H9 (cell line): ENCODE measurements at regions not wholly inside any gene's neighbourhood (a gene's known extent, or its start where the extent isn't known, plus 50 kb on each side); places are given as distances from the start of the nearest gene placed in this dataset.
"Not testable (repeated sequence)": the region's sequence is repeated elsewhere in the genome, so short reads cannot be mapped to it uniquely, and the experiment has no call there.

Experiments
- DNase-seq: peaks from one replicate; pipeline ENCODE4 v3.0.0-alpha.2; 2017
- H2AFZ ChIP-seq: one replicate; pipeline ENCODE4 v1.6.1; 2013; ENCODE audit warnings: mild to moderate bottlenecking, low read length, control low read depth, moderate library complexity
- H2AK5ac ChIP-seq: 2 replicates; pipeline ENCODE4 v1.6.1; 2013; ENCODE audit warnings: low read length, control low read depth, mixed read lengths; ENCODE audit not compliant: insufficient read length
- H2BK120ac ChIP-seq: one replicate; pipeline ENCODE4 v1.6.1; 2013; ENCODE audit warnings: low read depth, mild to moderate bottlenecking, low read length, control low read depth, inconsistent platforms; ENCODE audit not compliant: poor library complexity, severe bottlenecking
- H2BK12ac ChIP-seq: 2 replicates; pipeline ENCODE4 v1.6.1; 2013; ENCODE audit warnings: low read length, control low read depth, mixed read lengths, low read depth; ENCODE audit not compliant: insufficient read length
- H2BK15ac ChIP-seq: 2 replicates; pipeline ENCODE4 v1.6.1; 2013; ENCODE audit warnings: low read depth, low read length, control low read depth
- H2BK20ac ChIP-seq: one replicate; pipeline ENCODE4 v1.6.1; 2013; ENCODE audit warnings: low read depth, mild to moderate bottlenecking, low read length, control low read depth, inconsistent platforms; ENCODE audit not compliant: poor library complexity, severe bottlenecking
- H2BK5ac ChIP-seq: 2 replicates; pipeline ENCODE4 v1.6.1; 2013; ENCODE audit warnings: low read length, control low read depth, mixed read lengths; ENCODE audit not compliant: insufficient read length
- H3K14ac ChIP-seq: 2 replicates; pipeline ENCODE4 v1.6.1; 2013; ENCODE audit warnings: low read length, control low read depth; ENCODE audit not compliant: insufficient read depth
- H3K18ac ChIP-seq: 2 replicates; pipeline ENCODE4 v1.6.1; 2013; ENCODE audit warnings: low read depth, mild to moderate bottlenecking, mixed read lengths, low read length, control low read depth; ENCODE audit not compliant: insufficient read length
- H3K23ac ChIP-seq: 2 replicates; pipeline ENCODE4 v1.6.1; 2013; ENCODE audit warnings: low read length, control low read depth, mixed read lengths, low read depth; ENCODE audit not compliant: insufficient read length
- H3K23me2 ChIP-seq: 2 replicates; pipeline ENCODE4 v1.6.1; 2013; ENCODE audit warnings: low read depth, mild to moderate bottlenecking, mixed read lengths, low read length, control low read depth; ENCODE audit not compliant: insufficient read length, poor library complexity, severe bottlenecking
- H3K27ac ChIP-seq: 2 replicates; pipeline ENCODE4 v1.5.1; 2013; ENCODE audit warnings: low read length, control low read depth, mixed read lengths, low read depth; ENCODE audit not compliant: insufficient read length
- H3K27me3 ChIP-seq: 2 replicates; pipeline ENCODE4 v1.6.1; 2013; ENCODE audit warnings: low read length, control low read depth, inconsistent platforms; ENCODE audit not compliant: insufficient read depth
- H3K4ac ChIP-seq: 2 replicates; pipeline ENCODE4 v1.6.1; 2013; ENCODE audit warnings: low read depth, mild to moderate bottlenecking, control low read depth, inconsistent platforms, low read length, moderate library complexity
- H3K4me1 ChIP-seq: 2 replicates; pipeline ENCODE4 v1.6.1; 2013; ENCODE audit warnings: low read length, control low read depth, inconsistent platforms; ENCODE audit not compliant: insufficient read depth
- H3K4me2 ChIP-seq: 2 replicates; pipeline ENCODE4 v1.6.1; 2013; ENCODE audit warnings: low read length, control low read depth, mixed read lengths; ENCODE audit not compliant: insufficient read length, insufficient read depth
- H3K56ac ChIP-seq: 2 replicates; pipeline ENCODE4 v1.6.1; 2013; ENCODE audit warnings: low read depth, mild to moderate bottlenecking, mixed read lengths, low read length, control low read depth; ENCODE audit not compliant: insufficient read length
- H3K79me1 ChIP-seq: 2 replicates; pipeline ENCODE4 v1.6.1; 2013; ENCODE audit warnings: low read depth, mild to moderate bottlenecking, moderate library complexity, low read length, control low read depth, inconsistent platforms; ENCODE audit not compliant: insufficient read depth, poor library complexity, severe bottlenecking
- H3K79me2 ChIP-seq: 2 replicates; pipeline ENCODE4 v1.6.1; 2013; ENCODE audit warnings: low read length, control low read depth, inconsistent platforms; ENCODE audit not compliant: insufficient read depth
- H3K9ac ChIP-seq: 2 replicates; pipeline ENCODE4 v1.6.1; 2013; ENCODE audit warnings: low read length, control low read depth, mixed read lengths; ENCODE audit not compliant: insufficient read length; ENCODE audit errors: extremely low read depth
- H3K9me3 ChIP-seq: one replicate; pipeline ENCODE4 v1.6.1; 2013; ENCODE audit warnings: low read depth, low read length, inconsistent platforms; ENCODE audit not compliant: control insufficient read depth
- H3T11ph ChIP-seq: one replicate; pipeline ENCODE4 v1.6.1; 2013; ENCODE audit warnings: mild to moderate bottlenecking, low read length, control low read depth, inconsistent platforms
- H4K20me1 ChIP-seq: one replicate; pipeline ENCODE4 v1.6.1; 2013; ENCODE audit not compliant: control insufficient read depth, insufficient read length, insufficient read depth
- H4K5ac ChIP-seq: 2 replicates; pipeline ENCODE4 v1.6.1; 2013; ENCODE audit warnings: low read depth, mild to moderate bottlenecking, mixed read lengths, low read length, control low read depth; ENCODE audit not compliant: insufficient read length
- H4K8ac ChIP-seq: replicated peaks from 2 replicates; pipeline ENCODE4 v1.6.1; 2013; ENCODE audit warnings: low read length, control low read depth, mixed read lengths, low read depth; ENCODE audit not compliant: insufficient read length
- H4K91ac ChIP-seq: 2 replicates; pipeline ENCODE4 v1.6.1; 2013; ENCODE audit warnings: low read depth, mild to moderate bottlenecking, moderate library complexity, mixed read lengths, low read length, control low read depth; ENCODE audit not compliant: insufficient read length
- H3K27ac Mint-ChIP-seq, 3 experiments: 2 replicates in 2 of 3; 3 replicates in 1 of 3; pipeline ENCODE4 v1.8.0; 2020 to 2021; ENCODE audit warnings: mixed read lengths in 3 of 3, mild to moderate bottlenecking in 1 of 3, moderate library complexity in 1 of 3
- H3K27me3 Mint-ChIP-seq: 2 replicates; pipeline ENCODE4 v1.8.0; 2021; ENCODE audit warnings: low read depth, mild to moderate bottlenecking, moderate library complexity, mixed read lengths
- H3K36me3 Mint-ChIP-seq, 3 experiments: 2 replicates in 2 of 3; 3 replicates in 1 of 3; pipeline ENCODE4 v1.8.0; 2020 to 2021; ENCODE audit warnings: low read depth in 3 of 3, mixed read lengths in 3 of 3; ENCODE audit not compliant: insufficient read depth in 1 of 3
- H3K4me1 Mint-ChIP-seq, 2 experiments: 2 replicates each; pipeline ENCODE4 v1.8.0; 2020; ENCODE audit warnings: mixed read lengths in 2 of 2
- H3K4me3 Mint-ChIP-seq, 2 experiments: 2 replicates in 1 of 2; 3 replicates in 1 of 2; pipeline ENCODE4 v1.8.0; 2020 to 2021; ENCODE audit warnings: mild to moderate bottlenecking in 2 of 2, mixed read lengths in 2 of 2, moderate library complexity in 1 of 2
- H3K9me3 Mint-ChIP-seq, 2 experiments: 2 replicates in 1 of 2; 3 replicates in 1 of 2; pipeline ENCODE4 v1.8.0; 2020; ENCODE audit warnings: mild to moderate bottlenecking in 2 of 2, mixed read lengths in 2 of 2, moderate library complexity in 1 of 2
- CTCF ChIP-seq: fragments of 200-600 bp; sonication (generic); conservative IDR thresholded peaks from 3 replicates; pipeline ENCODE4 v1.8.0; 2021; ENCODE audit warnings: antibody characterized with exemption, mild to moderate bottlenecking
- WGBS: extraction: QIAGEN DNeasy Blood & Tissue Kit; methylation state at CpG from one replicate; pipeline ENCODE4 v1.1.7; 2013; ENCODE audit warnings: missing lambda C conversion rate, low lambda C conversion rate, mixed read lengths; ENCODE audit not compliant: insufficient read length; ENCODE audit errors: extremely low coverage; 5-methylcytosine and 5-hydroxymethylcytosine counted together

GRCh38 chr2:176879426-176879995, 333.1 kb upstream of the HNRNPA3 start:
- TF ChIP-seq CTCF, result no peak
- H3K9me3 Mint-ChIP-seq, result peaks cover 0 to 4% of the 10 kb centered on the region in 2 experiments; a peak in 2 of 5 replicates
- H3K23me2 ChIP-seq, result no peaks in the 10 kb centered on the region
- H2BK120ac ChIP-seq, result no peak overlapping the region
- H3K4me3 Mint-ChIP-seq, result no peak overlapping the region
- no peak overlapping the region for H2BK15ac ChIP-seq
- no peak overlapping the region for H4K5ac ChIP-seq
- H3K4me1 Mint-ChIP-seq, result 0 out of 4 replicates have a peak, but pooled peaks cover 0 to 2% of the 10 kb centered on the region in 2 experiments
- H2BK5ac ChIP-seq, result no peak overlapping the region
- WGBS, result no CpG with 5 or more reads among the region's 5 CpGs
- no peaks in the 10 kb centered on the region for H3K79me1 ChIP-seq
- no peak overlapping the region for H3K27ac Mint-ChIP-seq
- no peaks in the 10 kb centered on the region for H3K79me2 ChIP-seq
- no peaks in the 10 kb centered on the region for H3K27me3 ChIP-seq
- no peak overlapping the region for H2AK5ac ChIP-seq
- H3K23ac ChIP-seq, result no peak overlapping the region
- no peaks in the 10 kb centered on the region for H4K20me1 ChIP-seq
- no peak overlapping the region for H3K14ac ChIP-seq
- H3K9ac ChIP-seq, result no peak overlapping the region
- no peak overlapping the region for H4K8ac ChIP-seq
- H3K4me1 ChIP-seq, result no peaks in the 10 kb centered on the region
- H3K4me2 ChIP-seq, result no peak overlapping the region
- H3K27ac ChIP-seq, result no peak overlapping the region
- H3K9me3 ChIP-seq, result no peaks in the 10 kb centered on the region
- H2BK20ac ChIP-seq, result no peak overlapping the region
- H3K36me3 Mint-ChIP-seq, result no peaks in the 10 kb centered on the region
- H3K18ac ChIP-seq, result no peak overlapping the region
- H2AFZ ChIP-seq, result no peak overlapping the region
- DNase-seq, result no peak
- no peak overlapping the region for H3K4ac ChIP-seq
- H2BK12ac ChIP-seq, result no peak overlapping the region
- no peak overlapping the region for H4K91ac ChIP-seq
- no peaks in the 10 kb centered on the region for H3K27me3 Mint-ChIP-seq
- H3T11ph ChIP-seq, result no peak overlapping the region
- no peak overlapping the region for H3K56ac ChIP-seq

GRCh38 chr2:176882045-176882444, 330.5 kb upstream of the HNRNPA3 start:
- H3K27me3 Mint-ChIP-seq, H4K20me1 ChIP-seq: not testable (repeated sequence)
- WGBS, result no CpG with 5 or more reads among the region's 1 CpG

More at GRCh38 chr2:176882045-176882444, 330.5 kb upstream of the HNRNPA3 start:
- H2AFZ ChIP-seq, DNase-seq, H2BK15ac ChIP-seq, H3K23me2 ChIP-seq, H3K23ac ChIP-seq, H2BK12ac ChIP-seq, H3K4me1 ChIP-seq, H2BK120ac ChIP-seq, H2AK5ac ChIP-seq, H3K4me3 Mint-ChIP-seq, H2BK5ac ChIP-seq, H2BK20ac ChIP-seq, H3K4me1 Mint-ChIP-seq, H3T11ph ChIP-seq, H3K18ac ChIP-seq, H3K56ac ChIP-seq, H4K8ac ChIP-seq, H3K4ac ChIP-seq, H3K27me3 ChIP-seq, H4K5ac ChIP-seq, H4K91ac ChIP-seq, H3K4me2 ChIP-seq, H3K9me3 ChIP-seq, H3K36me3 Mint-ChIP-seq, H3K27ac Mint-ChIP-seq, H3K79me2 ChIP-seq, H3K14ac ChIP-seq, H3K9ac ChIP-seq, H3K79me1 ChIP-seq, H3K27ac ChIP-seq, H3K9me3 Mint-ChIP-seq: not testable (repeated sequence)
